ENCODE measurements at regions not wholly inside any gene's neighbourhood (a gene's known extent, or its start where the extent isn't known, plus 50 kb on each side); places are given as distances from the start of the nearest gene placed in this dataset.

DNA sequence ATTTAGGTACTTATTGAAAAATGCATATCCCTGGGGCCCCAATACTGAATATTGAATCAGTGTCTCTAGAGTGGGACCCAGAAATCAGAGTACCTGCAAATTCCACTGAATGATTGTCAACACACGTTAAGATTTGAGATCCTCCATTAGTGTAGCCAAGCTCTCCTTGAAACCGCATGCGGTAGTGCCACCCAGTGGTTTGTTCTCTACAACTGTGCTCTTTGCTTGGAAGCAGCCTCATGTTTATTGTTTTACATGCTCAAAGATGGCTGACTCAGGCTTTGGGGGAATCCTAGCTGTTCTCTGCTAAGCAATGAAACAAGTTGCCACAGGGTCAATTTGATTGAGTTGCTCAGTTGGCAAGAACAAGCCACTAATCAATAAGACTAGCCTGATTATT, 340.2 kb upstream of the CELF2 start:
- Histone ChIP-seq H3K4me2 (no peak overlapping the region), H3K27me3 (no peaks in the 10 kb centered on the region), H4K20me1 (ENCODE audit: insufficient read depth, poor library complexity, severe bottlenecking) (no peaks in the 10 kb centered on the region), H3K4me1 (ENCODE audit: insufficient read depth) (no peaks in the 10 kb centered on the region), H3K9me2 (replicated peaks; ENCODE audit: insufficient read depth) (no peaks in the 10 kb centered on the region), H3K4me3 (no peak overlapping the region), H3K36me3 (replicated peaks; ENCODE audit: insufficient read depth, low read depth) (no peaks in the 10 kb centered on the region), H2AFZ (no peak overlapping the region), H3K79me2 (no peaks in the 10 kb centered on the region), H3K9me3 (ENCODE audit: low read depth) (peaks cover 5% of the 10 kb centered on the region), H3K27ac (no peak overlapping the region)
- no peak for TF ChIP-seq EZH2 (IDR thresholded peaks at IDR 0.05; ENCODE audit: borderline replicate concordance)
- TF ChIP-seq EZH2phosphoT487 (IDR thresholded peaks at IDR 0.05; ENCODE audit: low read depth, severe bottlenecking, unreplicated experiment) = no peak
- TF ChIP-seq, protein P1, sequence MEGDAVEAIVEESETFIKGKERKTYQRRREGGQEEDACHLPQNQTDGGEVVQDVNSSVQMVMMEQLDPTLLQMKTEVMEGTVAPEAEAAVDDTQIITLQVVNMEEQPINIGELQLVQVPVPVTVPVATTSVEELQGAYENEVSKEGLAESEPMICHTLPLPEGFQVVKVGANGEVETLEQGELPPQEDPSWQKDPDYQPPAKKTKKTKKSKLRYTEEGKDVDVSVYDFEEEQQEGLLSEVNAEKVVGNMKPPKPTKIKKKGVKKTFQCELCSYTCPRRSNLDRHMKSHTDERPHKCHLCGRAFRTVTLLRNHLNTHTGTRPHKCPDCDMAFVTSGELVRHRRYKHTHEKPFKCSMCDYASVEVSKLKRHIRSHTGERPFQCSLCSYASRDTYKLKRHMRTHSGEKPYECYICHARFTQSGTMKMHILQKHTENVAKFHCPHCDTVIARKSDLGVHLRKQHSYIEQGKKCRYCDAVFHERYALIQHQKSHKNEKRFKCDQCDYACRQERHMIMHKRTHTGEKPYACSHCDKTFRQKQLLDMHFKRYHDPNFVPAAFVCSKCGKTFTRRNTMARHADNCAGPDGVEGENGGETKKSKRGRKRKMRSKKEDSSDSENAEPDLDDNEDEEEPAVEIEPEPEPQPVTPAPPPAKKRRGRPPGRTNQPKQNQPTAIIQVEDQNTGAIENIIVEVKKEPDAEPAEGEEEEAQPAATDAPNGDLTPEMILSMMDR (IDR thresholded peaks at IDR 0.05; ENCODE audit: poor library complexity) = peak; percentile 61
- 51% methylated on average over 3 of the region's 3 CpGs for WGBS (ENCODE audit: low lambda C conversion rate, missing lambda C conversion rate)
- DNase-seq (ENCODE audit: low spot score) = peak; percentile 72

- H3K27ac ChIP-seq = no peak overlapping the region
- 59% methylated on average over 5 of the region's 5 CpGs for WGBS (ENCODE audit: low lambda C conversion rate, missing lambda C conversion rate)
- no peaks in the 10 kb centered on the region for H3K36me3 ChIP-seq (replicated peaks; ENCODE audit: insufficient read depth, low read depth)
- no peaks in the 10 kb centered on the region for H3K9me3 ChIP-seq (ENCODE audit: low read depth)
- H3K27me3 ChIP-seq = no peaks in the 10 kb centered on the region
- DNase-seq (ENCODE audit: low spot score) = peak; percentile 26
- no peak overlapping the region for H3K4me2 ChIP-seq
- TF ChIP-seq, protein P1 (IDR thresholded peaks at IDR 0.05; ENCODE audit: poor library complexity) = no peak
- TF ChIP-seq EZH2phosphoT487 (IDR thresholded peaks at IDR 0.05; ENCODE audit: low read depth, severe bottlenecking, unreplicated experiment) = no peak
- no peak for TF ChIP-seq EZH2 (IDR thresholded peaks at IDR 0.05; ENCODE audit: borderline replicate concordance)
- no peak overlapping the region for H2AFZ ChIP-seq
- H3K9me2 ChIP-seq (replicated peaks; ENCODE audit: insufficient read depth) = no peaks in the 10 kb centered on the region
- no peaks in the 10 kb centered on the region for H3K4me1 ChIP-seq (ENCODE audit: insufficient read depth)
- H3K4me3 ChIP-seq = no peak overlapping the region
- H4K20me1 ChIP-seq (ENCODE audit: insufficient read depth, poor library complexity, severe bottlenecking) = no peaks in the 10 kb centered on the region
- H3K79me2 ChIP-seq = no peaks in the 10 kb centered on the region
These were observed 337.2 kb upstream of the CELF2 start for GRCh38 chr10:10680496-10680895.

DNA sequence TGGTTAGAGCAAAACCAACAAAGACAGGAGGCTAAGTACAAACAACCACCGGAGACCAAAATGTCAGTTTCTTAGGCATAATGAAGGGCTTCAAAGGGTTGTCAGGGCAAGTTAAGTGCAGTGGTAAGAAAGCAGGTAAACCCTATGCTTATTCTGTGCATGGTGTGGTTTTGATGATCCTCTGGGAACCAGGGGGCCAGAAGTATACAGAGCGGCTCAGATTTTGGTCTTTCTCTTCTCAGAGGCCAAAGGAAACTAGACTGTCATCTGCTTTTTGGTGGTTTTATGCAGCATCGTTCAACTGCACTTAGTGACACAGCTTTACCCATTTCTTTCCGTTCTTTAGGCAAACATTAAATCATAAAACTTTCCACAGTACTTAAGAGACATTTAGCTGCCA, 332.7 kb upstream of the CELF2 start:
- Histone ChIP-seq H3K4me3 (no peak overlapping the region), H3K27ac (no peak overlapping the region), H3K4me2 (no peak overlapping the region), H3K79me2 (no peaks in the 10 kb centered on the region), H3K4me1 (ENCODE audit: insufficient read depth) (no peaks in the 10 kb centered on the region), H4K20me1 (ENCODE audit: insufficient read depth, poor library complexity, severe bottlenecking) (no peaks in the 10 kb centered on the region), H3K9me3 (ENCODE audit: low read depth) (no peaks in the 10 kb centered on the region), H3K36me3 (replicated peaks; ENCODE audit: insufficient read depth, low read depth) (no peaks in the 10 kb centered on the region), H2AFZ (no peak overlapping the region), H3K27me3 (no peaks in the 10 kb centered on the region), H3K9me2 (replicated peaks; ENCODE audit: insufficient read depth) (no peaks in the 10 kb centered on the region)
- WGBS (ENCODE audit: low lambda C conversion rate, missing lambda C conversion rate) = 65% methylated on average over 4 of the region's 4 CpGs
- TF ChIP-seq, protein P1 (IDR thresholded peaks at IDR 0.05; ENCODE audit: poor library complexity) = no peak
- TF ChIP-seq EZH2phosphoT487 (IDR thresholded peaks at IDR 0.05; ENCODE audit: low read depth, severe bottlenecking, unreplicated experiment) (no peak), EZH2 (IDR thresholded peaks at IDR 0.05; ENCODE audit: borderline replicate concordance) (no peak)
- no peak for DNase-seq (ENCODE audit: low spot score)

- H3K9me2 ChIP-seq (replicated peaks; ENCODE audit: insufficient read depth) = no peaks in the 10 kb centered on the region
- 100% methylated on average over 1 of the region's 1 CpG for WGBS (ENCODE audit: low lambda C conversion rate, missing lambda C conversion rate)
- no peaks in the 10 kb centered on the region for H3K79me2 ChIP-seq
- no peaks in the 10 kb centered on the region for H3K36me3 ChIP-seq (replicated peaks; ENCODE audit: insufficient read depth, low read depth)
- H3K4me3 ChIP-seq = no peak overlapping the region
- H2AFZ ChIP-seq = no peak overlapping the region
- H3K27me3 ChIP-seq = no peaks in the 10 kb centered on the region
- no peaks in the 10 kb centered on the region for H3K9me3 ChIP-seq (ENCODE audit: low read depth)
- no peak for DNase-seq (ENCODE audit: low spot score)
- no peaks in the 10 kb centered on the region for H3K4me1 ChIP-seq (ENCODE audit: insufficient read depth)
- no peak for TF ChIP-seq EZH2 (IDR thresholded peaks at IDR 0.05; ENCODE audit: borderline replicate concordance)
- TF ChIP-seq EZH2phosphoT487 (IDR thresholded peaks at IDR 0.05; ENCODE audit: low read depth, severe bottlenecking, unreplicated experiment) = no peak
- TF ChIP-seq, protein P1 (IDR thresholded peaks at IDR 0.05; ENCODE audit: poor library complexity) = no peak
- no peak overlapping the region for H3K27ac ChIP-seq
- no peak overlapping the region for H3K4me2 ChIP-seq
- H4K20me1 ChIP-seq (ENCODE audit: insufficient read depth, poor library complexity, severe bottlenecking) = no peaks in the 10 kb centered on the region
These were observed 332.1 kb upstream of the CELF2 start for GRCh38 chr10:10685566-10685965.
